22Rv1 (cell line): ENCODE measurements at regions not wholly inside any gene's neighbourhood (a gene's known extent, or its start where the extent isn't known, plus 50 kb on each side); places are given as distances from the start of the nearest gene placed in this dataset.

ENCODE experiments used
- ZFX ChIP-seq: fragments of 450-650 bp; IDR thresholded peaks from 2 replicates; pipeline ENCODE4 v1.6.1; 2017; ENCODE audit warnings: antibody characterized with exemption, borderline replicate concordance
- TF ChIP-seq, protein P1 (sequence below): fragments of 450-650 bp; IDR thresholded peaks from 2 replicates; pipeline ENCODE4 v1.5.1; 2017; ENCODE audit warnings: mild to moderate bottlenecking

DNA sequence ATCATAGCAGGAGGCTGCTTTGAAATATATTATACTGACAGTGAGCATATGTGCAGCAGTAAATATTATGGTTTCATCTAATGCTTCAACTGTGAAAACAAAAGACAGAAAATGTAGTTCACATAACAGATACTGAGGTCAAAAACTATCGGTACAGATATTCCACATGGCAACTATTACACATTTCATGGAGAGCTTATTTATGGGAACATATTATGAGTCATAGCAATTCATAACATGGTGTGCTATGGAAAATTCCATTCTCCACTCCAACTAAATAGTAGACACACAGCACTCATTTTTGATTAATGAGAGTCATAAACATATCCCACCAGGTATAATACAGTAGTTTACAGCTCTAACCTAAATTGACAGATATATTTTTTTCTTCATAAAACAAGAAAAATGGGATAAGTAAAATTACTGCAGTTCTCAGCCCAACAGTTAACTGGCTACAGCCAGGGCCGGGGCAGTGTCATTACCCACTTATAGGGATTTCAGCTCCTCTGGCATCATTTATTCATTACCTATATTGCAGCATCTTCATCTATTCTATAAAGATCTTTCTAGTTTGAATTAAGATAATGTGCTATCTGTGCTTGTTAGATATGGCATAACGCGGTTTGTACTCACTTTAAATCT lies 475.6 kb upstream of the KLF6 start:
- TF ChIP-seq, protein P1, sequence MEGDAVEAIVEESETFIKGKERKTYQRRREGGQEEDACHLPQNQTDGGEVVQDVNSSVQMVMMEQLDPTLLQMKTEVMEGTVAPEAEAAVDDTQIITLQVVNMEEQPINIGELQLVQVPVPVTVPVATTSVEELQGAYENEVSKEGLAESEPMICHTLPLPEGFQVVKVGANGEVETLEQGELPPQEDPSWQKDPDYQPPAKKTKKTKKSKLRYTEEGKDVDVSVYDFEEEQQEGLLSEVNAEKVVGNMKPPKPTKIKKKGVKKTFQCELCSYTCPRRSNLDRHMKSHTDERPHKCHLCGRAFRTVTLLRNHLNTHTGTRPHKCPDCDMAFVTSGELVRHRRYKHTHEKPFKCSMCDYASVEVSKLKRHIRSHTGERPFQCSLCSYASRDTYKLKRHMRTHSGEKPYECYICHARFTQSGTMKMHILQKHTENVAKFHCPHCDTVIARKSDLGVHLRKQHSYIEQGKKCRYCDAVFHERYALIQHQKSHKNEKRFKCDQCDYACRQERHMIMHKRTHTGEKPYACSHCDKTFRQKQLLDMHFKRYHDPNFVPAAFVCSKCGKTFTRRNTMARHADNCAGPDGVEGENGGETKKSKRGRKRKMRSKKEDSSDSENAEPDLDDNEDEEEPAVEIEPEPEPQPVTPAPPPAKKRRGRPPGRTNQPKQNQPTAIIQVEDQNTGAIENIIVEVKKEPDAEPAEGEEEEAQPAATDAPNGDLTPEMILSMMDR: no peak
- TF ChIP-seq ZFX: no peak
